ENCODE measurements at regions not wholly inside any gene's neighbourhood (a gene's known extent, or its start where the extent isn't known, plus 50 kb on each side); places are given as distances from the start of the nearest gene placed in this dataset.

DNA sequence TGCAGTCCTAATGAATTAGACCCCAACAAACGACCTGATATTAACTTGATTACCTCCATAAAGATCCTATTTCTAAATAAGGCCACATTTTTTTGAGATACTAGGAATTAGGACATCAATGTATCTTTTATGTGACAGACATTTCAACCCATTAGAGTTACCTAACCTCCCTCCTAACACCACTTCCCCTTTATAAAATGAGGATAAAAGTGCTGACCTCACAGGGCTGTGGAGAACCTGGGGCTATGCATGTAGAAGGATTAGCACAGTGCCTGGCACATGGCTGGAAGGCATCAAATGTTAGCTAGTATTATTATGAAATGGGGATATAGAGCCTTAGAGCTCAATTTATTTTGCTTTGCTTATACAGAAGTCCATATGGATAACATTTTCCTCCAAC, 53.5 kb upstream of the LRRN1 start:
- ChIA-PET CTCF (no interaction called here), POLR2A (no interaction called here)

DNA sequence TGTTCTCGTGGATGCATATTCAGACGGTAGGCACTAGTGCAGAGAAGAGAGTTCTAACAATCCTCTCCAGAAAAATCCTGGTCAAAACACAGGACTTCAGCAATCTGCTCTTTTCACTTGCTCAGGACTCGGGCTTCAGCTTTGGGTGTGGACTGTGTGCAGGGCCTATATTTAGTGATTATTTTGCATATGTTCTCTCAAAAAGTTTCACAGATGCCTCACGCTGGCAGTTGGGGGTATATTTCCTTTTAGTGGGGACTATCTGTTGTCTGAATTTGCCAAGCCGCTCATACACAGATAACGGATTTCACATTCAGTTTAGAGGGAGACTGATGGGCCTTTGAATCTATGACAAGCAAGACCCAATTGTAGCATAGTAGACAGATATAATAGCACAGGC, 54.4 kb upstream of the LRRN1 start:
- CTCF ChIA-PET, result no interaction called here

GRCh38 chr3:3743754-3744153, 55.5 kb upstream of the LRRN1 start:
- ChIA-PET CTCF (interaction anchor here (1.2 kb wide), 1 partner anchor 13 kb away, joined by 3 read pairs; no protein-coding TSS in a partner anchor), POLR2A (no interaction called here)

More for the DNA sequence above, 54.4 kb upstream of the LRRN1 start:
- POLR2A ChIA-PET, result no interaction called here

- POLR2A ChIA-PET, result no interaction called here
- CTCF ChIA-PET, result interaction anchor here (0.7 kb wide), 1 partner anchor 23 kb away, joined by 3 read pairs; no protein-coding TSS in a partner anchor
Observed at GRCh38 chr3:3740061-3740460, 59.2 kb upstream of the LRRN1 start.

DNA sequence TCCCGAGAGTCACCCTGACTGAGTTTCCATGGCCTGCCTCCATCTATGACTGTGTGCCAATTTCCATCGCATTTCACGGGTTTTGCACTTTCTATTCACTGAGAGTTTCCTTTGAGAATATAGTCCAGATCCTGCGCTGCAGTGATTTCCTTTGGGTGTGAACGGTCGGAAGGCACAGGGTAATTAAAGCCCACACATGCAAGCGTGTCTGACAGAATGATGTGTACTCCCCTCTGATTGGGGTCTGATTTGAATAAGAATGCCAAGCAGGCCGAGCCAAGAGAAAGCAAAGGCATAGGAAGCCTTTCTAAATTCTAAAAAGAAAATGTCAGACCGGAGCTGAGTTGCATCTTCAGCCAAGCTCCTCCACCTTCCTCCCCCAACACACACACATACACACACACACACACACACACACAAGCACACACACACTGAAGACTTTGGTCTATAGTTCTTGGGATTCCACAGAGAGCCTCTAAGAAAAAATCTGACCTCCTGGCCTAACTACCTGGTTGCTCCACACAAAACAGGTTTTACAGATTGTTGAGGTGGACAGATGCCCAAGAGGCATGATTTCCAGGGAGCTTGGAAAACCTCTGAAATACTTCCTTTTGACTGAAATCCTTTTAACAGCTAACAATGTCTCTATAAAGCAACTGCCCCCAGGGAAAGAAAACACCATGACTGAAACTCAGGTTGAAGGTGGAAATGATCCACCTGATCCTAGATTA, 59.7 kb upstream of the LRRN1 start:
- ChIA-PET CTCF (interaction anchor here (0.7 kb wide), 1 partner anchor 24 kb away, joined by 3 read pairs; no protein-coding TSS in a partner anchor), POLR2A (no interaction called here)

DNA sequence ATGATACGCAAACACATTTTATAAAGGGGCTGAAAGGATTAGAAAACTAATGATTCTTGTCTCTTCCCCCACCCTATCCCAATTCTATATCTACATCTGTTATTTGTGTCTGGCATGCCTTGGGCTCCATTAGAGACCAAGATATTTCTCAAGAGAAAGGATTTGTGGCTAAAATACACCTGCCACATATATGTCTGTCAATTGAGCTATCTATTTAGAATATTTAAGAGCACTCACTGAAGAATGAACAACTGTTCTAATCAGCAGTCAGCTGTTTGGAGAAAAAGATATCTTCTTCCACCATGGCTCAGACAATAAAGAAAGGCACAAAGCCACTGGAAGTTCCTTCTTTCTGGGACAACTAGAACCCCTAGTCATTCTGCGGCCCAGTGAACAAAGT, 61.7 kb upstream of the LRRN1 start:
- ChIA-PET CTCF (no interaction called here), POLR2A (no interaction called here)

DNA sequence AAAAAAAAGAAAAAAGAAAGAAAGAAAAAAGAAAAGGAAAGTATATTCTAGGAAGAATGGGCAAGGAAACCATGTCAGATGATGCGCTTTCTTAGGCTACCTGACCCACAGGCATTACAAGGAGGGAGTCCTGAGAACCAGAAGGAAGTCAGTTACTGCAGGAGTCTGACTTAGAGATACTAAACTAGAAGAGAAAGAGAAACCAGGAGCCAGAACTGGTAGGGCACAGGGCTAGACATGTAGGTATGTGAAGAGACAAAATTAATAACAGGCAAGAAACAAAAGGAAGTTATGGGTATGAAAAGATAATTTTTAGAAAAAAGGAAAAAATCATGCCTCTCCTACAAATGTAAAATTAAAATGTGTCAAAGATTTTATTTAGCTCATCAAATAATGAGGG, 63.3 kb upstream of the LRRN1 start:
- ChIA-PET CTCF (no interaction called here), POLR2A (no interaction called here)

- POLR2A ChIA-PET, result no interaction called here
- CTCF ChIA-PET, result no interaction called here
Observed at GRCh38 chr3:3734881-3735280, 64.3 kb upstream of the LRRN1 start.

GRCh38 chr3:3729261-3729660, 70.0 kb upstream of the LRRN1 start:
- CTCF ChIA-PET, result no interaction called here
- POLR2A ChIA-PET, result no interaction called here

GRCh38 chr3:3726549-3726948, 72.7 kb upstream of the LRRN1 start:
- CTCF ChIA-PET, result no interaction called here
- POLR2A ChIA-PET, result no interaction called here

DNA sequence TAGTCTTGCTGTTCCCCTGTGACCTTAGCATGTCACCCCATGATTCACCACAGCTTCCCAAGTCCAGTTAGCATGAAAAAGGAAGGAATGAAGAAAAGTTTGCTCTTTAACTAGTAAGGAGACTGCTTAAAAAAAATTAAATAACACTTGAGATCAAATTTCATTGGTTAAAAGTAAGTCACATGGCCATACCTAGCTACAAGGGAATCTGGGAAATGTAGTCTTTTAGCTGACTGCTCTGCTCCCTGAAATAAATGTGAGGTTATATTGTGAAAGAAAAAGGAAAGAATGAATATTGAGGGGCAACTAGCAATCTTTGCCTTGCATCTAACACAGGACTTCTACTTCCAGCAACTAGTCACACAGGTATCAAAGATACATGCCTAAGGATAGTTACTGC, 84.7 kb upstream of the LRRN1 start:
- CTCF ChIA-PET, result no interaction called here
- POLR2A ChIA-PET, result no interaction called here

GRCh38 chr3:3712971-3713370, 86.3 kb upstream of the LRRN1 start:
- ChIA-PET POLR2A (no interaction called here), CTCF (no interaction called here)

DNA sequence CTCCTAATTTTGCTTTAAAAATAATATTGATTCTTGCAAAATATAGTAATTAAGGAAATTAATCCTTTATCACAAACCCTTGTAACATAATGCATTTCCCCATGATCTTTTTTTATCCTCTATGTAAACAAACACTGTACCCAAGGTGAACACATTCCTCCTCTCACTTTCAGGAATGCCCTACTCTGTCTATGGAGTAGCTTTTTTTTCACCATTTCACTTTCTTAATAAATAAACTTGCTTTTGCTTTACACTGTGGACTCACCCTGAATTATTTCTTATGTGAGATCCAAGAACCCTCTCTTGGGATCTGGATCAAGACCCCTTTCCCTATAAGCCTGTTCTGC, 90.5 kb upstream of the LRRN1 start:
- POLR2A ChIA-PET, result no interaction called here
- CTCF ChIA-PET, result no interaction called here

- POLR2A ChIA-PET, result no interaction called here
- CTCF ChIA-PET, result no interaction called here
Observed at GRCh38 chr3:3707858-3708768, 91.1 kb upstream of the LRRN1 start.

DNA sequence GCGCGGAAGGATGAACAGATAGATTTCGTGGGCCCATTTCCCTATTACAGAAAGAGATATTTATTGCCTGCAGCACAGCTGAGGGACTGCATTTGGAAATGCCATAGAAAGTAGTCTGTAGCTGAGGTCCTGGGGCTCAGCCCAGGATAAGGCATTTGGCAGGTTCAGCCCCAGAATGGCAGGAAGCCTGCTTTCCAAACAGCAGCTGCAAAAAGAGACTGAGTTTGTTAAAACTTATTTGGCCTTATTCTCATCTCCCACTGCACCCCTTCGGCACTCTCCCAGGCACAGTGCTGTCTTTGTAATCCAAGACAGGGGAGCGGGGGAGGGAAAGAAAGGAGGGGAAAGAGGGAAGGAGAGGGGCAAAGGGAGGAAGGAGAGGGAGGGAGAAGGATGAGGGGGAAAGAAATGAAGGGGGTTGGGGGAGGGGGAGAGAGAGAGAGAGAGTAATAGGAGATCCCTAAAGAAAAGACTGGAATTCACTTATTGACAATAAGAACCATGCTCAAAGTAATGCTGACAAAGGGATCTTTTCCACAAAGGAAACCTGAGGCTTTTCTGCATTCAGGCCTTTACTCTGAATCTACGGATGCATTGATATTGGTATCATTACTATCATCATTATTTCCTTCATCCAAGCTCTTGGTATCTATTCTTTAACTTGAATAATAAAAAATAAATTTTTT, 94.0 kb upstream of the LRRN1 start:
- ChIA-PET POLR2A (no interaction called here), CTCF (interaction anchor here (0.6 kb wide), 1 partner anchor 316 kb away, joined by 3 read pairs; no protein-coding TSS in a partner anchor)

- POLR2A ChIA-PET, result no interaction called here
- CTCF ChIA-PET, result no interaction called here
Observed at GRCh38 chr3:3701949-3702348, 97.3 kb upstream of the LRRN1 start.

DNA sequence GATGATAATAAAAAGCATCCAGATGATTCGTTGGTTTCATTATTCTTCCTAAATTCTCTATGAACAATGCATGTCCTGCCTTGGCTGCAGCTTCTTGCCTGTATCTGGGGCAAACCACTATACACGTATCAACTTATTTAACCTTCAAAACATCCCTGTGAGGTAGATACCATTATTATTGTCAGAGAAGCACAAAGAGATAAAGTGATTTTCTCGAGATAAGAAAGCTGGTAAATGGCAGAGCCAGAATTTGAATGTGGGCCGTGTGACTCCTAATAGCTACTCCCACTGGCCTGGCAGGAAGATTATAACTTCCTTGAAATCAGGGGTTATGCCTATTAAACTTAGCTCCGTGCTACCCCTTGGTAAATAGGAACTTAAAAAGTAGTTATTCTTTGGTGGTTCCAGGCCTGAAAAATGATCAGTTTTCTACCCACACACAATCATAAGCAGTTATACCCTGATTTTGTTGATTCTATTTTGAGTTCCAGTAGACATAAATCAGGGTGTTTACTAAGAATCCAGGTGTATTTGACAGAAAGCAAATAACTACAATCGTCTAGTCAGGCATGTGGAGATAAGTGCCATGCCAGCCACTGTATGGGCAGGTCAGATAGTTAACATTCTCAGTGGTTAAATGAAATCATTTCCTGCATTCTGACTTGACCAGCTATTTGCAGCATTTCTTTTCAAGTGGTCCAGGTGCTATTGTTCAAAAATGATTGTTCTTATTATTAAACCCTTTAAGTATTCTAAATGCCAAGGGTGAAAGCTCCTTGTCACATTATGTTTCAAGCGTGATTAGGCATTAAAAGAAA, 99.2 kb upstream of the LRRN1 start:
- ChIA-PET CTCF (no interaction called here), POLR2A (no interaction called here)

DNA sequence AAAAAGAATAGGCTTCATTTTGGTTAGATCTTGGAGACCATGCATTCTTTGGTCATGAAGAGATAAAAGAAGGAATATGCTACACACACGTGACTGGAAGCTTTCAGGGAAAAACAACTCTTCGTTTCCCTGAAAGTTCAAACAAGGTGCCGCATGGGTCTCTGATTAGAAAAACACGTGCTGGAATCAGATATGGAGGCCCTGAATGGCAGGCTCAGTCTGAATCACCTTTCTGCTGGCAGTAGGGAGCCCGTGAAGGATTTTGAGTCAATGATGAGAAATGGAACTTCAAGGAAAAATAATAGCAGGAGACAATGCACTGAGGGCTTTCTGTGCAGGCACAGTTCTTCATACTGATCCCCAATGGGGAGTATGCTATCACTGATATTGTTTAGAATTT, 99.8 kb upstream of the LRRN1 start:
- POLR2A ChIA-PET, result no interaction called here
- CTCF ChIA-PET, result no interaction called here

GRCh38 chr3:3696345-3696744, 102.9 kb upstream of the LRRN1 start:
- POLR2A ChIA-PET, result no interaction called here
- CTCF ChIA-PET, result no interaction called here

DNA sequence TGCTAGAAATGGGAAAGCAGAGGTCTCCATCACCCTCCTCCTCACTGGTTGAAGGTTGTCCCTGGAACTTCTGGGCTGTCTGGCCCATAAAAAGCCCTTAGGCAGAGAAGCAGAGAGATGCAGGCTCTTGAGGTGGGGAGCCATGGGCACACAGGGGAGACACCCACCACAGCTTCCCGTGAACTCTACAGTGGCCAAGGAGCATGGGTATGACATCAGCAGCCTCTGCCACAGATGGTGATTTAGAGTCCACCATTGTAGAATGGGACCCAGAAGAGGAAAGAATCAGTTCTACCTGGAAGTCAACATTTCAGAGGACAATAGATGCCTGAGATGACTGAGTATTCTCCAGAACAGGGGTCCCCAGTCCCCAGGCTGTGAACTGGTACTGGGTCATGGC, 105.6 kb upstream of the LRRN1 start:
- POLR2A ChIA-PET, result no interaction called here
- CTCF ChIA-PET, result no interaction called here

Data from activated CD8-positive, alpha-beta memory T cell treated with anti-CD3 and anti-CD28 coated beads for 36 hours (primary cell).